WI38 (cell line): ENCODE measurements at regions not wholly inside any gene's neighbourhood (a gene's known extent, or its start where the extent isn't known, plus 50 kb on each side); places are given as distances from the start of the nearest gene placed in this dataset.
"Not testable (repeated sequence)": the region's sequence is repeated elsewhere in the genome, so short reads cannot be mapped to it uniquely, and the experiment has no call there.

Experiments used
- H3K4me3 ChIP-seq: 2 replicates; pipeline ENCODE4 v1.5.1; 2011; ENCODE audit warnings: low read depth, mild to moderate bottlenecking, control low read depth, low read length
- TF ChIP-seq, protein P1 (sequence below): IDR thresholded peaks from 2 replicates; pipeline ENCODE4 v1.5.1; 2012; ENCODE audit warnings: low read depth, mild to moderate bottlenecking, control low read depth, low read length

DNA sequence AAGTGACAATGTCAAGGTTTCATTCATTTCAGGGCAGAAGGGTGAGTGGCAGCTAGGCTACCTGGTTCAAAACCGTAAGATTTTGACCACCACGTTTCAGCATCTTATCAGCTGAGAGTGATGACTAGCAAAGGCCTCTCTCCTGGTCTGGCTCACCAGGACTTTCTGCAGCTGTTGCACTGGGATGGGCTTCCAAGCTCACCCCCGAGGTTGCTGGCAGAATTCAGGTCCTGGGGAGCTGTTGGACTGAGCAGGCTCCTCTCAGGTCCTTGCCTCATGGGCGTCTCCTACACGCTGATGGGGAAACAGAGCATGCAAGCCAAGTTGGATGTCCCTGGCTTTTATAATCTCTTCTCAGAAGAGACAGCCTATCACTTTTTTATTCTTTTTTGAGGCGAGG lies 88.8 kb upstream of the RNU6-1 start:
- TF ChIP-seq, protein P1, sequence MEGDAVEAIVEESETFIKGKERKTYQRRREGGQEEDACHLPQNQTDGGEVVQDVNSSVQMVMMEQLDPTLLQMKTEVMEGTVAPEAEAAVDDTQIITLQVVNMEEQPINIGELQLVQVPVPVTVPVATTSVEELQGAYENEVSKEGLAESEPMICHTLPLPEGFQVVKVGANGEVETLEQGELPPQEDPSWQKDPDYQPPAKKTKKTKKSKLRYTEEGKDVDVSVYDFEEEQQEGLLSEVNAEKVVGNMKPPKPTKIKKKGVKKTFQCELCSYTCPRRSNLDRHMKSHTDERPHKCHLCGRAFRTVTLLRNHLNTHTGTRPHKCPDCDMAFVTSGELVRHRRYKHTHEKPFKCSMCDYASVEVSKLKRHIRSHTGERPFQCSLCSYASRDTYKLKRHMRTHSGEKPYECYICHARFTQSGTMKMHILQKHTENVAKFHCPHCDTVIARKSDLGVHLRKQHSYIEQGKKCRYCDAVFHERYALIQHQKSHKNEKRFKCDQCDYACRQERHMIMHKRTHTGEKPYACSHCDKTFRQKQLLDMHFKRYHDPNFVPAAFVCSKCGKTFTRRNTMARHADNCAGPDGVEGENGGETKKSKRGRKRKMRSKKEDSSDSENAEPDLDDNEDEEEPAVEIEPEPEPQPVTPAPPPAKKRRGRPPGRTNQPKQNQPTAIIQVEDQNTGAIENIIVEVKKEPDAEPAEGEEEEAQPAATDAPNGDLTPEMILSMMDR: no peak
- H3K4me3 ChIP-seq: no peak overlapping the region

DNA sequence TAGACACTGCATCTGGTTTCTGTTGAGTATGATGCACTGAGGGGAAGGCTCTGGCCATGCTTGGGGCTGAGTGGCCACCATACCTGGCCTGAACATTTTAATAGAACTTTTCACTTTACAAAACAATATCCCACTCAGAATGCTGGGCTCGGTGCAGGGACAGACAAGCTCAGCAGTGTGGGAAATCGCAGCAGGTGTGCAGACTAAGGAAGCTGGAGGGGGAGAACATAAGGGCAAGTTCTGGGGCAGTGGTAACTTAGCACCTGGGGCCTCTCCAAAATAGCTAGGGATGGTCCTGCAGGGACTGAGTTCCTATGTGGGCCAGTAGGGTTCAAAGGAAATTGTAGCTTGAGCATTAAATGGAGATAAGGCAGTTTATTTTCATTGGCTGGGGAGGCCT lies 90.9 kb upstream of the RNU6-1 start:
- H3K4me3 ChIP-seq: no peak overlapping the region
- TF ChIP-seq, protein P1: no peak

DNA sequence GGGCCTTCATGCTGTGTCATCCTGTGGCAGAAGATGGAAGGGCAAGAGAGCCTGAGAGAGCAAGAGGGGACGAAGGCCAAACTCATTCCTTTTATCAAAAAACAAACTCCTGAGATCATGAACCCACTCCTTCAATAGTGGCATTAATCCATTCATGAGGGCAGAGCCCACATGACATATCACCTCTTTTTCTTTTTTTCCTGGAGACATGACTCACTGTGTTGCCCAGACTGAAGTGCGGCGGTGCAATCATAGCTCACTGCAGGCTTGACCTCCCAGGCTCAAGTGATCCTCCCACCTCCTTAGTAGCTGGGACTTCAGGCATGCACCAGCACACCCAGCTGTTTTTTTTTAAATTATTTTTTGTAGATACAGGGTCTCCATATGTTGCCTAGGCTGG lies 92.0 kb upstream of the RNU6-1 start:
- TF ChIP-seq, protein P1: no peak
- H3K4me3 ChIP-seq: no peak overlapping the region

DNA sequence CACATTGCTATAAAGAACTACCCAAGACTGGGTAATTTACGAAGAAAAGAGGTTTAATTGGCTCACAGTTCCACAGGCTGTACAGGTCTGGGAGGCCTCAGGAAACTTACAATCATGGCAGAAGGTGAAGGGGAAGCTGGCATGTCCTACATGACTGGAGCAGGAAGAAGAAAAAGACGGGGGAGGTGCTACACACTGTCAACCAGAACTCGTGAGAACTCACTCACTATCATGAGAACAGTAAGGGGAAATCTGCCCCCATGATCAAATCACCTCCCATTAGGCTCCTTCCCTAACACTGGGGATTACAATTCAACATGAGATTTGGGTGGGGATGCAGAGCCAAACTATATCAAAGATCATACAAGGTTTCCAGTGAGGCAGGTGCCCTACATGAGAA lies 94.3 kb upstream of the RNU6-1 start:
- H3K4me3 ChIP-seq: not testable (repeated sequence)

DNA sequence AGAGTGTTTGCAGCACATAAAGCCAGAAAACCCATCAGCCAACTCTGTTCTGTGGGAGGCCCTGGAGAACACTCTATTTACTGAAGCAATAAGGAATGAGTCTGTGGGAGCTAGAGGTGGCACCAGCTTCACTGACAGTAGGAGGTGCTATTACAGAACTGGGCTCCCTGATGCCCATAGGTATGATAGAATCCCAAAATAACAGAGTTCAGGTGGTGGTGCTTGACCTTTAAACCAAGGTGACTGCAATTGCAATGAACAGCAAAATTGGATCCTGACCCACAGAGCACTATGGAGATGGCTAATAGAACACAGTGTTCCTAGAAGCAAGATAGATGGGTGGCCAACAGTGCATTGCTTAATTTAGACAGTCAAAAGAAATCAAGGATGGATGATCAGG lies 95.4 kb upstream of the RNU6-1 start:
- TF ChIP-seq, protein P1: no peak
- no peak overlapping the region for H3K4me3 ChIP-seq

DNA sequence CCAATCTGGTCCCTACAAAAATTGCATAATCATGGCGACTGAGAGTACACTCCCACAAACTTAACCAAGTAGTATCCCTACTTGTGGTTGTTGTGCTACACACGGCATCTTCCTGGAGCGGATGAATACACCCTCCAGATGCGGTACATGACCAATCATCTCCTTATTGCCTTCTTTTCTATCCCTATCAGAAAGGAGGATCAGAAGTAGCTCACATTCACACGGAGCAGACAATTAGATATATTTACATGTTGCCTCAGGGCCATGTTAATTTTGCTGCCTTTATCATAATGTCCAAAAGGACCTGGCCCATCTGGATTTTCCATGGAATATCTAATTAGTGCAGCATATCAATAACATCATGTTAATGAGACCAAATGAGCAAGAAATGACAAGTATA lies 96.4 kb upstream of the RNU6-1 start:
- no peak overlapping the region for H3K4me3 ChIP-seq
- TF ChIP-seq, protein P1: no peak

DNA sequence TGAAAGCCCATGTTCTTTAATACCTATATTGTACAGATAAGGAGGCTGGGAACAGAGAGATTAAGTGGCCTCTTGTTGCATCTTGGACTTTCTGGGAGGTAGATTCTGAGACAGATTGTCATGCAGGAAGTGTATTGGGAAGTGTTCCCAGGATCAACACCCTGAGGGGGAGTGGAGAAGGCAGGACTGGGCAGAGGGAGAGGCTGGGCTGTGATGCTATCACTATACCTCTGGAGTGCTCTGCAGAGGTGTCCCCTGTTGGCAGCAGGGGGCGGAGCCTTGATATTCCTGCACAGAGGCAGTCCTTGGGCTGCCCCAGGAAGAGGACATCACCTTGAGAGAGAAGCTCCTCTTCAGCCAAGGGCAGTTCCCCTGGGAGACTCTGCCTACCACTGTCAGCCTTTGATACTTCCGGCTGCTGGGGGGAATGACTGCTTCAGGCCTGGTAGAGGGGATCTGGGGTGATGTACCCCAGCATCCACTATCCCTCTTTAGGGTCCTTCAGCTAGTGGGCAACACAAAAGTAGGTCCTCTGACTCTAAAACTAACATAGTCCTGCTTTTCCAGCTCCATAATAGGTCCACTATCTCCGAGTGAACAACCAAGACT lies 97.4 kb upstream of the RNU6-1 start:
- no peak overlapping the region for H3K4me3 ChIP-seq
- TF ChIP-seq, protein P1: no peak

DNA sequence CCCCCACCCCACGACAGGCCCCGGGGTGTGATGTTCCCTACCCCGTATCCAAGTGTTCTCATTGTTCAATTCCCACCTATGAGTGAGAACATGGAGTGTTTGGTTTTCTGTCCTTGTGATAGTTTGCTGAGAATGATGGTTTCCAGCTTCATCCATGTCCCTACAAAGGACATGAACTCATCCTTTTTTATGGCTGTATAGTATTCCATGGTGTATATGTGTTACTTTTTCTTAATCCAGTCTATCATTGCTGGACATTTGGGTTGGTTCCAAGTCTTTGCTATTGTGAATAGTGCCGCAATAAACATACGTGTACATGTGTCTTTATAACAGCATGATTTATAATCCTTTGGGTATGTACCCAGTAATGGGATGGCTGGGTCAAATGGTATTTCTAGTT lies 99.3 kb upstream of the RNU6-1 start:
- not testable (repeated sequence) for H3K4me3 ChIP-seq

DNA sequence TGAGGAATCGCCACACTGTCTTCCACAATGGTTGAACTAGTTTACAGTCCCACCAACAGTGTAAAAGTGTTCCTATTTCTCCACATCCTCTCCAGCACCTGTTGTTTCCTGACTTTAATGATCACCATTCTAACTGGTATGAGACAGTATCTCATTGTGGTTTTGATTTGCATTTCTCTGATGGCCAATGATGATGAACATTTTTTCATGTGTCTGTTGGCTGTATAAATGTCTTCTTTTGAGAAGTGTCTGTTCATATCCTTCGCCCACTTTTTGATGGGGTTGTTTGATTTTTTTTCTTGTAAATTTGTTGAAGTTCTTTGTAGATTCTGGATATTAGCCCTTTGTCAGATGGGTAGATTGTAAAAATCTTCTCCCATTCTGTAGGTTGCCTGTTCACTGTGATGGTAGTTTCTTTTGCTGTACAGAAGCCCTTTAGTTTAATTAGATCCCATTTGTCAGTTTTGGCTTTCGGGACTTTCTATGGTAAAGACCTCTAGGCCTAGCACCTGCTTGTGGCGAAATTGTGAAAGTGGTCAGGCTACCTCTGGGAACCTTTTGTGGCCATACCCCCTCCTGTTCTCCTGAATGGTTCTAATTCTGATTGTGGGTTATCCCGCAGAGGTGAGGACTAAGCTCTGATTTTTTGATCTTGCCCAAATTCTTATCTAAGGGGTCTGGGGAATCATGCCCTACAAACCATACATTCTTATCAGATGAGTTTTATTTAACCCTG lies 99.9 kb upstream of the RNU6-1 start:
- not testable (repeated sequence) for H3K4me3 ChIP-seq
